H1 (cell line): ENCODE measurements at regions not wholly inside any gene's neighbourhood (a gene's known extent, or its start where the extent isn't known, plus 50 kb on each side); places are given as distances from the start of the nearest gene placed in this dataset.

Source experiments
- CTCF ChIA-PET: fragments of 300-600 bp; sonication (Branson Sonifier 250); formaldehyde crosslinking; loops from one replicate; lab custom pipeline; 2021; ENCODE audit not compliant: partially characterized antibody; lab: Charles Lee
- POLR2A ChIA-PET: fragments of 300-600 bp; sonication (Branson Sonifier 250); formaldehyde crosslinking; loops from one replicate; lab custom pipeline; 2021; ENCODE audit warnings: inconsistent platforms; ENCODE audit not compliant: partially characterized antibody; lab: Charles Lee
- DNase-seq, 2 experiments: peaks; one replicate each; pipeline versions ENCODE4 v3.0.0 to v3.0.0-alpha.2; 2010 to 2022; ENCODE audit warnings: low spot score in 2 of 2, low read depth in 1 of 2, mixed read lengths in 1 of 2
- FAIRE-seq: peaks from 2 replicates; lab custom pipeline; 2011; peaks lifted over from hg19 to GRCh38; lab: Jason Lieb, UNC
- H2AFZ ChIP-seq: 2 replicates; pipeline ENCODE4 v1.8.1; 2012; ENCODE audit warnings: low read length, inconsistent platforms
- H2AK5ac ChIP-seq: 2 replicates; pipeline ENCODE4 v1.6.1; 2013; ENCODE audit warnings: low read depth, low read length
- H2BK120ac ChIP-seq: replicated peaks from 2 replicates; pipeline ENCODE3; 2013; ENCODE audit warnings: low read depth, low read length, inconsistent platforms
- H2BK12ac ChIP-seq: 2 replicates; pipeline ENCODE4 v1.6.1; 2013; ENCODE audit warnings: low read depth, low read length
- H2BK15ac ChIP-seq: 2 replicates; pipeline ENCODE4 v1.6.1; 2013; ENCODE audit warnings: low read length
- H2BK20ac ChIP-seq: 2 replicates; pipeline ENCODE4 v1.6.1; 2013; ENCODE audit warnings: low read length
- H2BK5ac ChIP-seq: 2 replicates; pipeline ENCODE4 v1.6.1; 2013; ENCODE audit warnings: low read depth, low read length
- H3K14ac ChIP-seq: 2 replicates; pipeline ENCODE4 v1.6.1; 2013; ENCODE audit warnings: inconsistent platforms; ENCODE audit not compliant: insufficient read length
- H3K18ac ChIP-seq: 2 replicates; pipeline ENCODE4 v1.6.1; 2013; ENCODE audit warnings: low read length; ENCODE audit errors: extremely low read depth
- H3K23ac ChIP-seq: 2 replicates; pipeline ENCODE4 v1.6.1; 2013; ENCODE audit warnings: inconsistent platforms; ENCODE audit not compliant: insufficient read length
- H3K23me2 ChIP-seq: 2 replicates; pipeline ENCODE4 v1.6.1; 2013; ENCODE audit warnings: low read depth, low read length
- H3K27ac ChIP-seq: 2 replicates; pipeline ENCODE4 v1.6.1; 2011; ENCODE audit warnings: low read depth, low read length, inconsistent platforms
- H3K27me3 ChIP-seq, 4 experiments: replicated peaks in 1 of 4; 1 replicate in 1 of 4; 2 replicates in 3 of 4; pipeline versions ENCODE4 v1.6.1 to v1.8.1; 2011 to 2013; ENCODE audit warnings: low read length in 3 of 4, mild to moderate bottlenecking in 3 of 4, inconsistent platforms in 2 of 4, mixed read lengths in 2 of 4, moderate library complexity in 1 of 4; ENCODE audit not compliant: control insufficient read depth in 3 of 4, insufficient read depth in 3 of 4; ENCODE audit errors: extremely low read depth in 1 of 4
- H3K36me3 ChIP-seq, 4 experiments: 2 replicates each; pipeline versions ENCODE4 v1.6.1 to v1.8.1; 2011 to 2013; ENCODE audit warnings: mild to moderate bottlenecking in 4 of 4, low read length in 3 of 4, moderate library complexity in 2 of 4, control low read depth in 1 of 4, inconsistent platforms in 1 of 4; ENCODE audit not compliant: insufficient read depth in 4 of 4, control insufficient read depth in 2 of 4
- H3K4ac ChIP-seq: replicated peaks from 2 replicates; pipeline ENCODE3; 2013; ENCODE audit warnings: low read length, low read depth, mixed read lengths, inconsistent platforms; ENCODE audit not compliant: insufficient read length
- H3K4me1 ChIP-seq, 4 experiments: replicated peaks in 1 of 4; 1 replicate in 1 of 4; 2 replicates in 3 of 4; pipeline versions ENCODE4 v1.6.1 to v1.8.1; 2011 to 2013; ENCODE audit warnings: low read length in 3 of 4, inconsistent platforms in 2 of 4, mixed read lengths in 1 of 4; ENCODE audit not compliant: insufficient read depth in 4 of 4, control insufficient read depth in 3 of 4
- H3K4me2 ChIP-seq, 2 experiments: 2 replicates each; pipeline versions ENCODE4 v1.6.1 to v1.8.1; 2011 to 2013; ENCODE audit warnings: low read depth in 2 of 2, low read length in 2 of 2, control low read depth in 1 of 2, inconsistent platforms in 1 of 2, mild to moderate bottlenecking in 1 of 2; ENCODE audit not compliant: insufficient read depth in 1 of 2
- H3K4me3 ChIP-seq, 4 experiments: fragments of 200-600, 300-600 bp in 1 of 4; sonication (generic), shearing (Covaris generic), sonication (Bioruptor Twin) in 1 of 4; 2 replicates each; pipeline versions ENCODE4 v1.5.1 to v1.8.1; 2011 to 2016; ENCODE audit warnings: low read length in 4 of 4, low read depth in 3 of 4, control low read depth in 2 of 4, inconsistent platforms in 2 of 4, mild to moderate bottlenecking in 2 of 4, mixed read lengths in 1 of 4, moderate library complexity in 1 of 4; ENCODE audit not compliant: insufficient read depth in 2 of 4; ENCODE audit errors: extremely low read depth in 1 of 4
- H3K56ac ChIP-seq: replicated peaks from 2 replicates; pipeline ENCODE3; 2013; ENCODE audit warnings: low read depth, mild to moderate bottlenecking, mixed read lengths, low read length, inconsistent platforms; ENCODE audit not compliant: insufficient read length
- H3K79me1 ChIP-seq: 2 replicates; pipeline ENCODE4 v1.6.1; 2013; ENCODE audit warnings: low read depth, low read length, control low read depth
- H3K79me2 ChIP-seq, 2 experiments: 2 replicates each; pipeline versions ENCODE4 v1.6.1 to v1.8.1; 2012 to 2013; ENCODE audit warnings: low read length in 2 of 2, mild to moderate bottlenecking in 2 of 2, inconsistent platforms in 1 of 2; ENCODE audit not compliant: insufficient read depth in 2 of 2, control insufficient read depth in 1 of 2
- H3K9ac ChIP-seq, 4 experiments: replicated peaks in 1 of 4; 1 replicate in 1 of 4; 2 replicates in 3 of 4; pipeline versions ENCODE4 v1.6.1 to v1.8.1; 2011 to 2013; ENCODE audit warnings: low read depth in 3 of 4, low read length in 3 of 4, control low read depth in 2 of 4, mild to moderate bottlenecking in 2 of 4, moderate library complexity in 2 of 4, inconsistent platforms in 1 of 4; ENCODE audit errors: extremely low read depth in 1 of 4
- H3K9me3 ChIP-seq, 2 experiments: 2 replicates each; pipeline versions ENCODE4 v1.6.1 to v1.8.1; 2012 to 2013; ENCODE audit warnings: mild to moderate bottlenecking in 2 of 2, moderate library complexity in 2 of 2, control low read depth in 1 of 2, inconsistent platforms in 1 of 2, low read depth in 1 of 2, low read length in 1 of 2, mixed read lengths in 1 of 2; ENCODE audit not compliant: insufficient read depth in 2 of 2
- H4K20me1 ChIP-seq, 2 experiments: replicated peaks in 1 of 2; 2 replicates each; pipeline versions ENCODE3 to v1.8.1; 2011 to 2013; ENCODE audit warnings: inconsistent platforms in 2 of 2, low read length in 2 of 2, mild to moderate bottlenecking in 1 of 2; ENCODE audit not compliant: insufficient read depth in 2 of 2, control insufficient read depth in 1 of 2
- H4K5ac ChIP-seq: 2 replicates; pipeline ENCODE4 v1.6.1; 2013; ENCODE audit warnings: low read length, low read depth, mixed read lengths, inconsistent platforms; ENCODE audit not compliant: insufficient read length
- H4K8ac ChIP-seq: 2 replicates; pipeline ENCODE4 v1.8.0; 2013; ENCODE audit warnings: mild to moderate bottlenecking, moderate library complexity, low read length, inconsistent platforms; ENCODE audit not compliant: insufficient read depth; ENCODE audit errors: extremely low read depth
- H4K91ac ChIP-seq: replicated peaks from 2 replicates; pipeline ENCODE3; 2013; ENCODE audit warnings: low read length, mixed read lengths, inconsistent platforms; ENCODE audit not compliant: insufficient read length
- SIN3A ChIP-seq, 2 experiments: IDR thresholded peaks in 1 of 2; conservative IDR thresholded peaks in 1 of 2; 2 replicates each; pipeline ENCODE4 v1.6.1; 2011 to 2012; ENCODE audit warnings: low read length in 2 of 2, improper control_type of control experiment in 1 of 2, low read depth in 1 of 2, mild to moderate bottlenecking in 1 of 2
- TAF1 ChIP-seq: IDR thresholded peaks from 2 replicates; pipeline ENCODE4 v1.6.1; 2011; ENCODE audit warnings: mild to moderate bottlenecking, low read depth, low read length
- WGBS, 2 experiments: shearing (Covaris generic) in 1 of 2; methylation state at CpG; one replicate each; pipeline versions ENCODE4 v1.1.6 to v1.1.7; 2013 to 2015; ENCODE audit warnings: low lambda C conversion rate in 2 of 2, mixed read lengths in 2 of 2, inconsistent platforms in 1 of 2, low coverage in 1 of 2, missing lambda C conversion rate in 1 of 2; ENCODE audit not compliant: insufficient replicate concordance in 2 of 2, insufficient coverage in 1 of 2, insufficient read length in 1 of 2; ENCODE audit errors: extremely low coverage in 1 of 2, missing lambda C conversion rate in 1 of 2; 5-methylcytosine and 5-hydroxymethylcytosine counted together

GRCh38 chr19:28075229-28075628 lies 1137.7 kb downstream of the UQCRFS1 start:
- POLR2A ChIA-PET, result no interaction called here
- 86% methylated on average over 1 of the region's 1 CpG; no CpG with 5 or more reads in 1 of the 2 experiments for WGBS, 2 experiments

More at GRCh38 chr19:28075229-28075628, 1137.7 kb downstream of the UQCRFS1 start:
- no peak overlapping the region for H4K8ac ChIP-seq
- H3K23me2 ChIP-seq, result no peaks in the 10 kb centered on the region
- H3K56ac ChIP-seq, result no peak overlapping the region
- H3K79me2 ChIP-seq, result no peaks in the 10 kb centered on the region
- H3K27ac ChIP-seq, result no peak overlapping the region
- H3K4me1 ChIP-seq, result no peaks in the 10 kb centered on the region
- H3K79me1 ChIP-seq, result no peaks in the 10 kb centered on the region
- H3K4ac ChIP-seq, result no peak overlapping the region
- H3K9ac ChIP-seq, result no peak overlapping the region
- no peak for FAIRE-seq
- H3K4me2 ChIP-seq, result no peak overlapping the region
- H3K4me3 ChIP-seq, result no peak overlapping the region
- no peak overlapping the region for H4K5ac ChIP-seq
- H4K91ac ChIP-seq, result no peak overlapping the region
- no peak overlapping the region for H2BK5ac ChIP-seq
- no peak for DNase-seq
- H2AFZ ChIP-seq, result no peak overlapping the region
- H2BK15ac ChIP-seq, result no peak overlapping the region
- H3K14ac ChIP-seq, result no peak overlapping the region
- H2BK120ac ChIP-seq, result no peak overlapping the region
- no peaks in the 10 kb centered on the region for H3K9me3 ChIP-seq
- H3K18ac ChIP-seq, result no peak overlapping the region
- no peak overlapping the region for H2AK5ac ChIP-seq
- H3K36me3 ChIP-seq, result no peaks in the 10 kb centered on the region
- TF ChIP-seq TAF1 (no peak), SIN3A (conservative IDR thresholded peaks at IDR 0.05 in 1 of 2, IDR thresholded peaks at IDR 0.05 in 1 of 2; ENCODE audit: low read depth in 1 of 2, low read length in 2 of 2) (no peak)
- H2BK20ac ChIP-seq, result no peak overlapping the region
- H2BK12ac ChIP-seq, result no peak overlapping the region
- no peaks in the 10 kb centered on the region for H4K20me1 ChIP-seq
- H3K27me3 ChIP-seq, result no peaks in the 10 kb centered on the region
- H3K23ac ChIP-seq, result no peak overlapping the region
- CTCF ChIA-PET, result interaction anchor here (1.0 to 3.2 kb wide), 5 partner anchors 14 to 249 kb away, joined by 3 to 9 read pairs (median 5); no protein-coding TSS in a partner anchor
